Smooth muscle cell (in vitro differentiated cells): ENCODE measurements at regions not wholly inside any gene's neighbourhood (a gene's known extent, or its start where the extent isn't known, plus 50 kb on each side); places are given as distances from the start of the nearest gene placed in this dataset.
A peak's percentile ranks its signal among the peaks of the same experiment; 100 is the strongest.

ENCODE experiments used
- DNase-seq: peaks from one replicate; lab custom pipeline; 2025; ENCODE audit not compliant: unreplicated experiment; lab: John Stamatoyannopoulos, UW
- H2AFZ ChIP-seq: fragments of 200-600 bp; sonication (generic); 2 replicates; pipeline ENCODE4 v1.6.0; 2016; ENCODE audit warnings: antibody characterized with exemption, low read depth, mild to moderate bottlenecking
- H3F3A ChIP-seq: fragments of 200-600 bp; sonication (generic); 2 replicates; pipeline ENCODE4 v1.6.0; 2017; ENCODE audit warnings: antibody characterized with exemption, low read depth
- H3K27ac ChIP-seq: fragments of 200-600 bp; sonication (generic); 2 replicates; pipeline ENCODE4 v1.5.1; 2016; ENCODE audit warnings: low read depth, mild to moderate bottlenecking
- H3K27me3 ChIP-seq: fragments of 200-600 bp; sonication (generic); 2 replicates; pipeline ENCODE4 v1.6.1; 2016; ENCODE audit warnings: low read depth, mild to moderate bottlenecking
- H3K36me3 ChIP-seq: fragments of 200-600 bp; sonication (generic); 2 replicates; pipeline ENCODE4 v1.5.1; 2016; ENCODE audit warnings: low read depth
- H3K4me1 ChIP-seq: fragments of 200-600 bp; sonication (generic); 2 replicates; pipeline ENCODE4 v1.5.1; 2016; ENCODE audit warnings: low read depth
- H3K4me2 ChIP-seq: fragments of 200-600 bp; sonication (generic); 2 replicates; pipeline ENCODE4 v1.6.0; 2016; ENCODE audit warnings: mild to moderate bottlenecking
- H3K4me3 ChIP-seq: fragments of 200-600 bp; sonication (generic); 2 replicates; pipeline ENCODE4 v1.5.1; 2016; ENCODE audit warnings: mild to moderate bottlenecking
- H3K79me2 ChIP-seq: fragments of 200-600 bp; sonication (generic); 2 replicates; pipeline ENCODE4 v1.6.0; 2016; ENCODE audit warnings: low read depth, mild to moderate bottlenecking
- H3K9ac ChIP-seq: fragments of 200-600 bp; sonication (generic); 2 replicates; pipeline ENCODE4 v1.6.0; 2016; ENCODE audit warnings: low read depth
- H3K9me3 ChIP-seq: fragments of 200-600 bp; sonication (generic); replicated peaks from 2 replicates; pipeline ENCODE4 v1.5.1; 2016; ENCODE audit warnings: low read depth
- H4K20me1 ChIP-seq: fragments of 200-600 bp; sonication (generic); 2 replicates; pipeline ENCODE4 v1.6.0; 2016; ENCODE audit warnings: low read depth
- WGBS: methylation state at CpG from one replicate; pipeline ENCODE4 v1.1.7; 2016; ENCODE audit warnings: low lambda C conversion rate; 5-methylcytosine and 5-hydroxymethylcytosine counted together
- TF ChIP-seq, protein P1 (sequence below): fragments of 200-600 bp; sonication (generic); IDR thresholded peaks from 2 replicates; pipeline ENCODE4 v1.5.1; 2017; ENCODE audit warnings: borderline replicate concordance, mild to moderate bottlenecking, antibody characterized with exemption; ENCODE audit not compliant: insufficient read depth, poor library complexity, severe bottlenecking

DNA sequence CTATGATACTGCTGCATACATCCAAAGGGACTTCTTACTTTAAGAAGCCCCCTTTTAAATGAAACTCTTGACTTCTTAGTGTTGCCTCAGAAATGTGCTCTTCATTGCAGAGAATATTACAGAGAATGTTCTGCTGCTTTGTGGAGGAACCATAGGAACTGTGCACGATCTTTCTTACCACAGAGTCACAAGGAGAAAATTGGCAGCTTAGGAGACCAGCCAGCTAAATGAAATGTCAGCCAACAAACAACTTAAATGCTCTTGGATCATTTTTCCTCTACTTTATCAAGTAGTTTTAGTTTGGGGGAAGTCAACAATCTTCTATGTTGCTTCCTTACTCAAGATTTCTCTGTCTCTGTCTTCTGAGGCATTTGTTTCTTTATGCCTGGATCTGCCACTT is 125.9 kb upstream of the MLIP start:
- H4K20me1 ChIP-seq: no peaks in the 10 kb centered on the region
- peaks cover 4% of the 10 kb centered on the region for H3K4me1 ChIP-seq
- no peaks in the 10 kb centered on the region for H3K9me3 ChIP-seq
- H3K27me3 ChIP-seq: no peaks in the 10 kb centered on the region
- no peak overlapping the region for H3K9ac ChIP-seq
- H2AFZ ChIP-seq: no peak overlapping the region
- peak overlapping the region; percentile 25 for H3K27ac ChIP-seq
- H3K36me3 ChIP-seq: no peaks in the 10 kb centered on the region
- H3K79me2 ChIP-seq: no peaks in the 10 kb centered on the region
- no peak overlapping the region for H3K4me3 ChIP-seq
- TF ChIP-seq, protein P1, sequence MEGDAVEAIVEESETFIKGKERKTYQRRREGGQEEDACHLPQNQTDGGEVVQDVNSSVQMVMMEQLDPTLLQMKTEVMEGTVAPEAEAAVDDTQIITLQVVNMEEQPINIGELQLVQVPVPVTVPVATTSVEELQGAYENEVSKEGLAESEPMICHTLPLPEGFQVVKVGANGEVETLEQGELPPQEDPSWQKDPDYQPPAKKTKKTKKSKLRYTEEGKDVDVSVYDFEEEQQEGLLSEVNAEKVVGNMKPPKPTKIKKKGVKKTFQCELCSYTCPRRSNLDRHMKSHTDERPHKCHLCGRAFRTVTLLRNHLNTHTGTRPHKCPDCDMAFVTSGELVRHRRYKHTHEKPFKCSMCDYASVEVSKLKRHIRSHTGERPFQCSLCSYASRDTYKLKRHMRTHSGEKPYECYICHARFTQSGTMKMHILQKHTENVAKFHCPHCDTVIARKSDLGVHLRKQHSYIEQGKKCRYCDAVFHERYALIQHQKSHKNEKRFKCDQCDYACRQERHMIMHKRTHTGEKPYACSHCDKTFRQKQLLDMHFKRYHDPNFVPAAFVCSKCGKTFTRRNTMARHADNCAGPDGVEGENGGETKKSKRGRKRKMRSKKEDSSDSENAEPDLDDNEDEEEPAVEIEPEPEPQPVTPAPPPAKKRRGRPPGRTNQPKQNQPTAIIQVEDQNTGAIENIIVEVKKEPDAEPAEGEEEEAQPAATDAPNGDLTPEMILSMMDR: no peak
- 81% methylated on average over 1 of the region's 1 CpG for WGBS
- H3K4me2 ChIP-seq: peak overlapping the region; percentile 35
- no peak for DNase-seq
- H3F3A ChIP-seq: peaks cover 3% of the 10 kb centered on the region

DNA sequence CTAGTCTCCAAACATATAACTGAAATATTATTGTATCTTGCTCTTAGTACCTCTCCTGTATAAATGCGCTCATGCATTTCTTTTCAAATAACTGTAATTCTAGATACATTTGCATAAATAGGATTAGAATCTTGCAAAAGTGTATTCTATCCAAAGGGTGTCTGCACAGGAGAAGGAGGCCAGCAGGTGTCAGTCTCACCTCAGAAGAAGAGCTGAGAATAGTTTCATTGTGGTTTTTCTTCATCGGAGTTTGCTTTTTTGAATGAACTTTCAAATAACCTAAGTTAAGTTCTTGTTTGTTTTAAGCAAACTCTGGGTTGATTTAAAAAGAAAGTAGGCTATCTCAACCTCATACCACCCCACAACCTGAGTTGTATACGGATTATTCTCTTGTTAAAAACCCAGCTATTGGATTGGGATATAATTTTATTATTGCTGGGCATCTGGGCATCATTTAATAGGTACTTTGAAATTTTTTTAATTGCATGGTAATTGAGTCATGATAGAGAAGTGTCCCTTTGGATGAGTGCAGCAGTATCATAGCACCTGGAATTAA is 125.0 kb upstream of the MLIP start:
- no peak overlapping the region for H3K4me3 ChIP-seq
- 21% methylated on average over 3 of the region's 3 CpGs for WGBS
- H2AFZ ChIP-seq: peak overlapping the region; percentile 38
- no peaks in the 10 kb centered on the region for H3K79me2 ChIP-seq
- H3F3A ChIP-seq: peaks cover 3% of the 10 kb centered on the region
- H4K20me1 ChIP-seq: no peaks in the 10 kb centered on the region
- peaks cover 4% of the 10 kb centered on the region for H3K4me1 ChIP-seq
- H3K9ac ChIP-seq: peak overlapping the region; percentile 2
- no peak for DNase-seq
- H3K27ac ChIP-seq: no peak overlapping the region
- H3K9me3 ChIP-seq: no peaks in the 10 kb centered on the region
- no peaks in the 10 kb centered on the region for H3K36me3 ChIP-seq
- TF ChIP-seq, protein P1: peak; percentile 78
- H3K4me2 ChIP-seq: peak overlapping the region; percentile 20
- H3K27me3 ChIP-seq: no peaks in the 10 kb centered on the region

DNA sequence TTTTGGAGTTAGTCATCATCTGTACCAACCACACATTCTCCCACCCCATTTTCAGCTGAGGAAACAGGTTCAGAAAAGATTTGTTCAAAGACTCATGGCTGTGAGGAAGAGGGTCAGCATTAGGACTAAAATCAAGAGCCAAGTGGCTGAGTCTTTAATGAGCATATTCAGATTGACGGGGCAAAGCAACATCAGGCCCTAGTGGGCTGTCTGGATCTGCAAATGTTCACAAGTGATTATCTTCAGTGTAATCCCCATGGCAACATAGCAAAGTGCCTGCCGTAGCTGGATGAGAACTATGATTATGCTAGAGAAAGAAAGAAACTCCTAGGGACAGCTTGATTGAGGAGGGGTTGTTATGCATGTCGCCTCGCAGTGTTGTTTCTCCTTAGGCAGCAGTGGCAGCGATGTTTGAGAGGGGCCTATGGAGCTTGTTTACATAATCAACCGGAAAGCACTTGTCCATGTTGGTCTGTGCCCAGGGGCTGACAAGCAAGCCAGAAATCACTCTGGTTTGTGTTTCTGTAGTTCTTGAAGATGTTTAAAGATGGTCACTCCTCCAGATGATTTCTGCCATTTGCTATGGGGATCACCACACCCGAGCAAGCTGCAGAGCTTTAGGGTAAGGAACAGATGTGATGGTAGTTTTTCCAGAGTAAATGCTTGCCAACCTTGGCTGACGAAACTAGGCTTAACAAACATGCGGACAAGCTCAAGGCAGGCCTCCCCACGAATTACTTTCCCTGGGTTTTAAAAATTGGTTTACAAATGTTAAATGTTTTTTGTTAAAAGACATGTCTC is 124.3 kb upstream of the MLIP start:
- Histone ChIP-seq H3K9me3 (no peaks in the 10 kb centered on the region), H3F3A (peaks cover 3% of the 10 kb centered on the region), H3K79me2 (no peaks in the 10 kb centered on the region), H3K36me3 (no peaks in the 10 kb centered on the region), H3K4me1 (peaks cover 4% of the 10 kb centered on the region), H3K4me2 (peak overlapping the region; percentile 20), H3K27ac (no peak overlapping the region), H3K9ac (peak overlapping the region; percentile 2), H2AFZ (peak overlapping the region; percentile 38), H3K27me3 (no peaks in the 10 kb centered on the region), H3K4me3 (no peak overlapping the region), H4K20me1 (no peaks in the 10 kb centered on the region)
- DNase-seq: no peak
- TF ChIP-seq, protein P1: no peak
- WGBS: 56% methylated on average over 10 of the region's 10 CpGs
